K562 (cell line): ENCODE measurements at regions not wholly inside any gene's neighbourhood (a gene's known extent, or its start where the extent isn't known, plus 50 kb on each side); places are given as distances from the start of the nearest gene placed in this dataset.

Source experiments
- ATAC-seq: fragments of 200-7000 bp; cut with Tn5 transposase; 3 replicates; pipeline ENCODE4 v1.9.1; 2020; ENCODE audit warnings: moderate library complexity
- BruUV-seq: library from RNA; stranded (reverse); fragments of 400-500 nt; replicated peaks from 2 replicates; lab custom pipeline; 2021; lab: Mats Ljungman, UMichigan
- CTCF ChIA-PET: fragments of 300-600 bp; formaldehyde crosslinking; extraction: SDS; loops from one replicate; lab custom pipeline; 2021; ENCODE audit warnings: low intra/inter-chr PET ratio; lab: Yijun Ruan, JAX
- POLR2A ChIA-PET: fragments of 300-600, 350-650 bp; sonication (Branson Sonifier 250); formaldehyde crosslinking; extraction: SDS; loops from one replicate; lab custom pipeline; 2021; ENCODE audit warnings: antibody characterized with exemption, inconsistent platforms; lab: Yijun Ruan, JAX
- DNase-seq, 4 experiments: peaks; one replicate each; pipeline versions ENCODE4 v3.0.0 to v3.0.0-alpha.2; 2011 to 2018; ENCODE audit warnings: low spot score in 3 of 4, mixed read lengths in 3 of 4; ENCODE audit errors: extremely low read depth in 1 of 4
- FAIRE-seq: peaks from 2 replicates; lab custom pipeline; 2011; peaks lifted over from hg19 to GRCh38; lab: Jason Lieb, UNC
- H2AFZ ChIP-seq: 2 replicates; pipeline ENCODE4 v1.6.0; 2011; ENCODE audit warnings: low read depth, low read length, control low read depth, inconsistent platforms
- H3K27ac ChIP-seq: fragments of 200-600 bp; 3 replicates; pipeline ENCODE4 v1.8.0; 2011; ENCODE audit warnings: low read depth, mild to moderate bottlenecking, control low read depth, inconsistent platforms, low read length, moderate library complexity, mixed read lengths; ENCODE audit errors: extremely low read depth
- H3K27me3 ChIP-seq, 2 experiments: fragments of 300-600 bp in 1 of 2; 2 replicates in 1 of 2; 3 replicates in 1 of 2; pipeline versions ENCODE4 v1.6.0 to v1.8.0; 2011; ENCODE audit warnings: inconsistent platforms in 2 of 2, low read length in 2 of 2, mild to moderate bottlenecking in 1 of 2, mixed read lengths in 1 of 2, moderate library complexity in 1 of 2; ENCODE audit not compliant: control insufficient read depth in 2 of 2, insufficient read depth in 2 of 2
- H3K36me3 ChIP-seq: fragments of 300-600 bp; 3 replicates; pipeline ENCODE4 v1.8.0; 2011; ENCODE audit warnings: mild to moderate bottlenecking, low read length, inconsistent platforms; ENCODE audit not compliant: control insufficient read depth, insufficient read depth
- H3K4me1 ChIP-seq, 2 experiments: fragments of 200-600 bp in 1 of 2; replicated peaks in 1 of 2; 2 replicates in 1 of 2; 3 replicates in 1 of 2; pipeline versions ENCODE4 v1.5.1 to v1.8.0; 2011; ENCODE audit warnings: inconsistent platforms in 2 of 2, low read length in 2 of 2, mild to moderate bottlenecking in 1 of 2, mixed read lengths in 1 of 2, moderate library complexity in 1 of 2; ENCODE audit not compliant: control insufficient read depth in 2 of 2, insufficient read depth in 2 of 2
- H3K4me2 ChIP-seq: 2 replicates; pipeline ENCODE4 v1.6.1; 2011; ENCODE audit warnings: low read length, control low read depth, inconsistent platforms, mixed read lengths; ENCODE audit not compliant: insufficient read depth
- H3K4me3 ChIP-seq: fragments of 200-600 bp; sonication (generic), shearing (Covaris generic); 2 replicates; pipeline ENCODE4 v1.5.1; 2016; ENCODE audit warnings: control low read depth, inconsistent platforms
- H3K79me2 ChIP-seq: fragments of 200-600 bp; 3 replicates; pipeline ENCODE4 v1.8.0; 2011; ENCODE audit warnings: low read length, inconsistent platforms; ENCODE audit not compliant: control insufficient read depth, insufficient read depth
- H3K9ac ChIP-seq, 2 experiments: 2 replicates each; pipeline versions ENCODE4 v1.6.0 to v1.6.1; 2011; ENCODE audit warnings: low read depth in 2 of 2, low read length in 2 of 2, control low read depth in 1 of 2, inconsistent platforms in 1 of 2, mild to moderate bottlenecking in 1 of 2, mixed read lengths in 1 of 2; ENCODE audit not compliant: insufficient read depth in 1 of 2
- H3K9me1 ChIP-seq: one replicate; pipeline ENCODE4 v1.6.0; 2011; ENCODE audit warnings: inconsistent platforms, mild to moderate bottlenecking, low read length, moderate library complexity; ENCODE audit not compliant: control insufficient read depth, insufficient read depth
- H3K9me3 ChIP-seq: replicated peaks from 2 replicates; pipeline ENCODE4 v1.5.1; 2011; ENCODE audit warnings: low read depth, low read length, inconsistent platforms; ENCODE audit not compliant: control insufficient read depth, insufficient read depth
- H4K20me1 ChIP-seq: replicated peaks from 2 replicates; pipeline ENCODE4 v1.6.1; 2011; ENCODE audit warnings: low read length, inconsistent platforms, mixed read lengths; ENCODE audit not compliant: control insufficient read depth, insufficient read depth
- CXXC5 ChIP-seq: fragments of 250-450 bp; sonication (Bioruptor Pico); IDR thresholded peaks from 2 replicates; pipeline ENCODE4 v1.8.0; 2022; ENCODE audit warnings: inconsistent platforms, mild to moderate bottlenecking, moderate library complexity
- FOXK2 ChIP-seq, 2 experiments: fragments of 450-650 bp; IDR thresholded peaks in 1 of 2; conservative IDR thresholded peaks in 1 of 2; 2 replicates each; pipeline ENCODE4 v1.6.1; 2016; ENCODE audit warnings: low read depth in 2 of 2, mild to moderate bottlenecking in 1 of 2
- MAFF ChIP-seq: IDR thresholded peaks from 2 replicates; pipeline ENCODE4 v1.6.1; 2012; ENCODE audit warnings: low read length, improper control_type of control experiment
- NR1H2 ChIP-seq: sonication (generic); formaldehyde crosslinking; IDR thresholded peaks from 2 replicates; pipeline ENCODE4 v1.4.0; 2020; ENCODE audit warnings: mild to moderate bottlenecking, missing genetic modification reagents
- PHB ChIP-seq: fragments of 250-450 bp; sonication (Bioruptor Pico); IDR thresholded peaks from 2 replicates; pipeline ENCODE4 v1.5.0; 2021
- RBM17 ChIP-seq: fragments of 200-400 bp; formaldehyde crosslinking; IDR thresholded peaks from 2 replicates; pipeline ENCODE4 v1.6.1; 2017; ENCODE audit warnings: low read depth, mild to moderate bottlenecking, low read length, borderline replicate concordance
- RNF2 ChIP-seq: sonication (generic); IDR thresholded peaks from 2 replicates; pipeline ENCODE4 v1.6.1; 2016
- SMARCA4 ChIP-seq: fragments of 450-650 bp; IDR thresholded peaks from 2 replicates; pipeline ENCODE4 v1.6.1; 2016
- TAL1 ChIP-seq: fragments of 450-650 bp; IDR thresholded peaks from 2 replicates; pipeline ENCODE4 v1.6.1; 2016; ENCODE audit warnings: mild to moderate bottlenecking
- XRCC5 ChIP-seq: fragments of 200-400 bp; formaldehyde crosslinking; IDR thresholded peaks from 2 replicates; pipeline ENCODE4 v1.6.1; 2017; ENCODE audit warnings: low read depth, mild to moderate bottlenecking, low read length
- ZFPM2 ChIP-seq: fragments of 250-450 bp; sonication (Bioruptor Pico); IDR thresholded peaks from 2 replicates; pipeline ENCODE4 v1.5.1; 2022; ENCODE audit warnings: mild to moderate bottlenecking
- ZNF408 ChIP-seq: fragments of 250-450 bp; sonication (Bioruptor Pico); IDR thresholded peaks from 2 replicates; pipeline ENCODE4 v1.4.0; 2020; ENCODE audit warnings: low read depth, mild to moderate bottlenecking, moderate library complexity
- WGBS: fragments of 100-300 bp; shearing (Covaris generic); methylation state at CpG from one replicate; pipeline ENCODE4 v1.1.6; 2016; ENCODE audit warnings: low coverage, mixed read lengths; ENCODE audit not compliant: insufficient coverage; ENCODE audit errors: missing lambda C conversion rate; 5-methylcytosine and 5-hydroxymethylcytosine counted together
- in situ Hi-C: fragments of 300-500 bp; cut with MboI; formaldehyde crosslinking; loops from 4 replicates; pipeline ENCODE4 v1.15.0; 2018; ENCODE audit warnings: inconsistent platforms, mixed read lengths
- intact Hi-C: fragments of 100-400 bp; cut with micrococcal nuclease; formaldehyde crosslinking; loops from 2 replicates; pipeline ENCODE4 v1.14.2; 2022
- TF ChIP-seq, protein P1 (sequence below): IDR thresholded peaks from 2 replicates; pipeline ENCODE4 v1.6.1; 2011; ENCODE audit not compliant: insufficient read length; ENCODE audit errors: extremely low read depth
- TF ChIP-seq, protein P2 (sequence below): sonication (generic); formaldehyde crosslinking; IDR thresholded peaks from 2 replicates; pipeline ENCODE4 v1.8.1; 2023; ENCODE audit warnings: mild to moderate bottlenecking, missing genetic modification reagents
- TF ChIP-seq, protein P3 (sequence below), 2 experiments: fragments of 450-650 bp in 1 of 2; sonication (generic) in 1 of 2; formaldehyde crosslinking; conservative IDR thresholded peaks; 2 replicates each; pipeline versions ENCODE4 v1.4.0 to v1.8.1; 2020 to 2022; ENCODE audit warnings: mild to moderate bottlenecking in 1 of 2, missing genetic modification reagents in 1 of 2

DNA sequence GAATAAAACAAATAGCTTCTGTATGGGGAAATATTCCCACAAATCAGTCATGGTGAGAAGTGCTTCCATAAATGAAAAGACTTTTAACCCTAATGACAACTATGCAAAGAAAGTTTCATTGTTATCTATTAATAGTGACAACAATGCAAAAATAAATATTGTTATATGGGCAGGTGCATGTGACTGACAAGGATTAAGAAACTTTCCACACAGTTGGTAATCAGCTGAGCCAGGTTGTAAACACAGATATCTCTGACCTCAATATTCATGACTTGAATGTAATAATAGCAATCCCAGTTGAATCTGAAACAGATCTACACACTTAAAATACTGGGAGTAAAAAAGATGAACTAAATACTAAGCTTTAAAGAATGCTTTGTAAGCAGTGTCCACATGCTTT, 517.0 kb upstream of the SOX11 start:
- H3K9ac ChIP-seq, result no peak overlapping the region
- H3K36me3 ChIP-seq, result no peaks in the 10 kb centered on the region
- H3K4me3 ChIP-seq, result no peak overlapping the region
- H3K79me2 ChIP-seq, result no peaks in the 10 kb centered on the region
- H3K27ac ChIP-seq, result no peak overlapping the region
- intact Hi-C loops, result no loop called here
- no peak for FAIRE-seq
- POLR2A ChIA-PET, result no interaction called here
- H3K9me1 ChIP-seq, result no peaks in the 10 kb centered on the region
- no peak for DNase-seq
- no TSS peak for BruUV-seq
- in situ Hi-C loops, result no loop called here
- no peaks in the 10 kb centered on the region; the same call in 1 of the 2 replicates for H3K9me3 ChIP-seq
- H4K20me1 ChIP-seq, result no peaks in the 10 kb centered on the region
- no peak overlapping the region for H2AFZ ChIP-seq
- ATAC-seq, result no peak
- H3K4me1 ChIP-seq, result no peaks in the 10 kb centered on the region
- CTCF ChIA-PET, result no interaction called here
- no peak overlapping the region for H3K4me2 ChIP-seq
- TF ChIP-seq SMARCA4, result no peak
- TF ChIP-seq RNF2, result no peak
- TF ChIP-seq ZFPM2 (CRISPR knock-in tag), result no peak
- TF ChIP-seq, protein P1, sequence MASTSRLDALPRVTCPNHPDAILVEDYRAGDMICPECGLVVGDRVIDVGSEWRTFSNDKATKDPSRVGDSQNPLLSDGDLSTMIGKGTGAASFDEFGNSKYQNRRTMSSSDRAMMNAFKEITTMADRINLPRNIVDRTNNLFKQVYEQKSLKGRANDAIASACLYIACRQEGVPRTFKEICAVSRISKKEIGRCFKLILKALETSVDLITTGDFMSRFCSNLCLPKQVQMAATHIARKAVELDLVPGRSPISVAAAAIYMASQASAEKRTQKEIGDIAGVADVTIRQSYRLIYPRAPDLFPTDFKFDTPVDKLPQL, result no peak
- TF ChIP-seq ZNF408 (CRISPR knock-in tag), result no peak
- no peaks in the 10 kb centered on the region for H3K27me3 ChIP-seq

DNA sequence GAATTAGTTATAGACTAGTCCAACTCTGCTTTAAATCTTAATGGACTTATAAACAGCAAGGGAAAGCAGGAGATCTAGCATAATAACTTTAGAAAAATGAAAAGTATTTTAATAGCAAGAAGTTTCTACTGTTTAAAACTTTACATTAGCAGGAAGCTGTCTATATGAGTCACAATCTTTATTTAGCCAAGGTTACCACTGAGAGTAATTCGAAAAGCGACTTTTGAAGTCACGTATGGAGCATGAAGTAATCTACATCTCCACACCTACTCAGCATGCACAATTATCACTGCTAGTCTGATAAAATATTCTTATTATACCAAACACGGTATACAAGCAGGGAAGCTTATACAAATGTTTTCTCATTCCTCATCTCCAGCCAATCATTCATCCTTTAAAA, 515.4 kb upstream of the SOX11 start:
- 0% methylated on average over 4 of the region's 4 CpGs for WGBS
- no TSS peak for BruUV-seq
- no peak for ATAC-seq

More for the DNA sequence above, 515.4 kb upstream of the SOX11 start:
- no peaks in the 10 kb centered on the region for H3K36me3 ChIP-seq
- no peaks in the 10 kb centered on the region; the same call in 1 of the 2 replicates for H3K9me3 ChIP-seq
- H2AFZ ChIP-seq, result no peak overlapping the region
- H3K4me3 ChIP-seq, result no peak overlapping the region
- CTCF ChIA-PET, result no interaction called here
- no peak for DNase-seq
- H3K9me1 ChIP-seq, result no peaks in the 10 kb centered on the region
- H3K27me3 ChIP-seq, result no peaks in the 10 kb centered on the region
- H3K4me1 ChIP-seq, result no peaks in the 10 kb centered on the region
- no peaks in the 10 kb centered on the region for H4K20me1 ChIP-seq
- no peak overlapping the region for H3K27ac ChIP-seq
- no peak overlapping the region for H3K9ac ChIP-seq
- in situ Hi-C loops (no loop called here), intact Hi-C loops (no loop called here)
- POLR2A ChIA-PET, result interaction anchor here (0.6 kb wide), 1 partner anchor 187 kb away, joined by 3 read pairs; no protein-coding TSS in a partner anchor
- TF ChIP-seq FOXK2 (conservative IDR thresholded peaks at IDR 0.05 in 1 of 2, IDR thresholded peaks at IDR 0.05 in 1 of 2; ENCODE audit: low read depth in 2 of 2), result no peak
- TF ChIP-seq, protein P2, sequence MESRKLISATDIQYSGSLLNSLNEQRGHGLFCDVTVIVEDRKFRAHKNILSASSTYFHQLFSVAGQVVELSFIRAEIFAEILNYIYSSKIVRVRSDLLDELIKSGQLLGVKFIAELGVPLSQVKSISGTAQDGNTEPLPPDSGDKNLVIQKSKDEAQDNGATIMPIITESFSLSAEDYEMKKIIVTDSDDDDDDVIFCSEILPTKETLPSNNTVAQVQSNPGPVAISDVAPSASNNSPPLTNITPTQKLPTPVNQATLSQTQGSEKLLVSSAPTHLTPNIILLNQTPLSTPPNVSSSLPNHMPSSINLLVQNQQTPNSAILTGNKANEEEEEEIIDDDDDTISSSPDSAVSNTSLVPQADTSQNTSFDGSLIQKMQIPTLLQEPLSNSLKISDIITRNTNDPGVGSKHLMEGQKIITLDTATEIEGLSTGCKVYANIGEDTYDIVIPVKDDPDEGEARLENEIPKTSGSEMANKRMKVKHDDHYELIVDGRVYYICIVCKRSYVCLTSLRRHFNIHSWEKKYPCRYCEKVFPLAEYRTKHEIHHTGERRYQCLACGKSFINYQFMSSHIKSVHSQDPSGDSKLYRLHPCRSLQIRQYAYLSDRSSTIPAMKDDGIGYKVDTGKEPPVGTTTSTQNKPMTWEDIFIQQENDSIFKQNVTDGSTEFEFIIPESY (CRISPR knock-in tag), result no peak
- TF ChIP-seq NR1H2, result no peak
- TF ChIP-seq RBM17, result no peak
- no peak for TF ChIP-seq XRCC5
- TF ChIP-seq TAL1, result no peak
- no peak for TF ChIP-seq CXXC5 (CRISPR knock-in tag)
- TF ChIP-seq PHB (CRISPR knock-in tag), result no peak
- TF ChIP-seq, protein P3, sequence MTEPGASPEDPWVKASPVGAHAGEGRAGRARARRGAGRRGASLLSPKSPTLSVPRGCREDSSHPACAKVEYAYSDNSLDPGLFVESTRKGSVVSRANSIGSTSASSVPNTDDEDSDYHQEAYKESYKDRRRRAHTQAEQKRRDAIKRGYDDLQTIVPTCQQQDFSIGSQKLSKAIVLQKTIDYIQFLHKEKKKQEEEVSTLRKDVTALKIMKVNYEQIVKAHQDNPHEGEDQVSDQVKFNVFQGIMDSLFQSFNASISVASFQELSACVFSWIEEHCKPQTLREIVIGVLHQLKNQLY (CRISPR knock-in tag; conservative IDR thresholded peaks at IDR 0.05), result no peak
- TF ChIP-seq MAFF, result no peak
- no peaks in the 10 kb centered on the region for H3K79me2 ChIP-seq
- no peak overlapping the region for H3K4me2 ChIP-seq
- no peak for FAIRE-seq
